Cardiac fibroblast (primary cell): ENCODE measurements at regions not wholly inside any gene's neighbourhood (a gene's known extent, or its start where the extent isn't known, plus 50 kb on each side); places are given as distances from the start of the nearest gene placed in this dataset.

Source experiments
- DNase-seq, 2 donors: peaks; one replicate each; pipeline versions ENCODE4 v3.0.0 to v3.0.0-alpha.2; 2010; ENCODE audit warnings: low read depth in 2 of 2
- H3K4me3 ChIP-seq, 2 donors: replicated peaks in 1 of 2; 1 replicate in 1 of 2; 2 replicates in 1 of 2; pipeline ENCODE4 v1.5.1; 2011; ENCODE audit warnings: low read depth in 2 of 2, low read length in 2 of 2, mild to moderate bottlenecking in 2 of 2, moderate library complexity in 1 of 2
- TF ChIP-seq, protein P1 (sequence below): IDR thresholded peaks from one replicate; pipeline ENCODE4 v1.5.1; 2011; ENCODE audit warnings: low read depth, mild to moderate bottlenecking, low read length, inconsistent platforms

DNA sequence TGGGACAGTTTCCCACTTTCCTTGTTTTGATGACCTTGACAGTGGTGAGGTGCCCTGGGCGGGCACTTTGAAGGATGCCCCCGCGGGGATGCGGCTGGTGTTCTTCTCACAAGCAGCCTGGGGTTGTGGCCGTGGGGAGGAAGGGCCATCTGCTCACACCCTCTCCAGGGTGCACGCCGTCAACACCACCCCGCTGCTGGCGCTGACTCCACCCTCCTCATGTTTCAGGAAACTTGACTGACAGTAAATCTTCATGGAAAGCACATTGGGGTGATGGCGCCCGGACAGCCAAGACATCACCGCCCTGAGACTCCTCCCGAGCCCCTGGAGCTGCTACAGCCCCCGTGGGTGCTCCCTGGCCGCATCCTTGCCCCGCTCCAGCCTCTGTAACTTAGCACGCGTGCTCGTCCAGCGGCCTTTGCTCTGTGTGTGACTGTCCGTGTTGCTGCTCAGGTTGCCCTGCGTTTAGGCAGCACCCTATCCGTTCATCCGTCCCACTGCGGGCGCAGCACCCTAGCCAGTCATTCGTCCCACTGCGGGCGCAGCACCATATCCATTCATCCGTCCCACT, 150.2 kb upstream of the C14orf180 start:
- TF ChIP-seq, protein P1, sequence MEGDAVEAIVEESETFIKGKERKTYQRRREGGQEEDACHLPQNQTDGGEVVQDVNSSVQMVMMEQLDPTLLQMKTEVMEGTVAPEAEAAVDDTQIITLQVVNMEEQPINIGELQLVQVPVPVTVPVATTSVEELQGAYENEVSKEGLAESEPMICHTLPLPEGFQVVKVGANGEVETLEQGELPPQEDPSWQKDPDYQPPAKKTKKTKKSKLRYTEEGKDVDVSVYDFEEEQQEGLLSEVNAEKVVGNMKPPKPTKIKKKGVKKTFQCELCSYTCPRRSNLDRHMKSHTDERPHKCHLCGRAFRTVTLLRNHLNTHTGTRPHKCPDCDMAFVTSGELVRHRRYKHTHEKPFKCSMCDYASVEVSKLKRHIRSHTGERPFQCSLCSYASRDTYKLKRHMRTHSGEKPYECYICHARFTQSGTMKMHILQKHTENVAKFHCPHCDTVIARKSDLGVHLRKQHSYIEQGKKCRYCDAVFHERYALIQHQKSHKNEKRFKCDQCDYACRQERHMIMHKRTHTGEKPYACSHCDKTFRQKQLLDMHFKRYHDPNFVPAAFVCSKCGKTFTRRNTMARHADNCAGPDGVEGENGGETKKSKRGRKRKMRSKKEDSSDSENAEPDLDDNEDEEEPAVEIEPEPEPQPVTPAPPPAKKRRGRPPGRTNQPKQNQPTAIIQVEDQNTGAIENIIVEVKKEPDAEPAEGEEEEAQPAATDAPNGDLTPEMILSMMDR = no peak
- no peak for DNase-seq
- H3K4me3 ChIP-seq = no peak overlapping the region

DNA sequence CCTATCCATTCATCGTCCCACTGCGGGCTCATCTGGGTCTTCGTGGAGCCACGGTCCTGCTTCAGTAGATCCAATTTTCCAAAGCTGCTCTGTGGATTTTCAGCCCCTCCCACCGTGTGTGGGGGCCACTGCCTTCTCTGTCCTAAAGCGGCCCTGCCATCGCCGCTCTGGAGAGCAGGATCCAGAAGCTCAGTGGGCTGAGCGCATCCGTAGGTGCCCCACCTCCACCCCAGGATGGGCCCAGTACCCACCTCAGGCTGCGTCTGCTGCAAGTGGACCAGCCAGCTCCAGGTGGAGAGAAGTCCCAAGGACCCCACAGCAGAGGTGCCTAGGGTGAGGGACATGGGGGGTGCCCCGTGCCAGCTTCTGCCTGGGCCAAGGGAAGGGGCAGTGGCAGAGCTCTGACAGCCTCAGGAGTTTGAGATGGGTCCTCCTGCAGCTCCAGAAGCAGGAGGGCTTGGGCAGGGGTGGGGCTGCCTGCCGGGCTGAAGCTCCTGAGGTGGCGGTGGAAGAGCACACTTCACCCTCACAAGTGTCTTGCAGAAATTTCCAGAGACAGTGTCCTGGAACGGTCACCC, 148.1 kb upstream of the C14orf180 start:
- no peak overlapping the region for H3K4me3 ChIP-seq
- no peak for DNase-seq
- TF ChIP-seq, protein P1 = no peak

DNA sequence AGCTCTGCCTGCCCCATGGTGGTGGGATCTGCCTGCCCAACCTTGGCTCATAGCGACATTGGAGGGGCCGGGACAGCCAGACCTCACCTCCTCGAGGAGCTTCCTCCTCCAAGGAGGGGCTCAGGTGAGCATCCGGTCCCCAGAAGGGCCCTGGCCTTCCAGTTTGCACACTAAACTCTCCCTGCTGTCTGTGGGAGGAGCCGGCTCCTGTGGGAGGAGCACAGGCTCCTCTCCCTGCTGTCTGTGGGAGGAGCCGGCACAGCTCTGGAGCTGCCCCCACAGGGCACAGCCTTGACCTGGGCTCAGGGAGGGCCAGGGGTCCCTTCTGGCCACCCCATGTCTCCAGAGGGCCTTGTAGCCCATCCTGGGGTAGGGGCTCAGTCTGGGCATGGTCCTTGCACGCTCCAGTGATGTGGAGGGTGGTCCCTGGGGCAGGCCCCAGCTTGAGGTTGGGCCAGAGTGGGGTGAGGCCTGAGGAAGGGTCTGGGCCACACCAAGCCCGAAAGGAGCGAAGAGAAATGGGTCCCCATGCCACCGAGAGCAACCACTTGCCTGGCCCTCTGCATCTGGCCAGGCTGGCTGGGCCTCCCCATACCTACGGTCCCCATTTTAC, 147.5 kb upstream of the C14orf180 start:
- no peak overlapping the region for H3K4me3 ChIP-seq
- TF ChIP-seq, protein P1 = no peak
- no peak for DNase-seq

DNA sequence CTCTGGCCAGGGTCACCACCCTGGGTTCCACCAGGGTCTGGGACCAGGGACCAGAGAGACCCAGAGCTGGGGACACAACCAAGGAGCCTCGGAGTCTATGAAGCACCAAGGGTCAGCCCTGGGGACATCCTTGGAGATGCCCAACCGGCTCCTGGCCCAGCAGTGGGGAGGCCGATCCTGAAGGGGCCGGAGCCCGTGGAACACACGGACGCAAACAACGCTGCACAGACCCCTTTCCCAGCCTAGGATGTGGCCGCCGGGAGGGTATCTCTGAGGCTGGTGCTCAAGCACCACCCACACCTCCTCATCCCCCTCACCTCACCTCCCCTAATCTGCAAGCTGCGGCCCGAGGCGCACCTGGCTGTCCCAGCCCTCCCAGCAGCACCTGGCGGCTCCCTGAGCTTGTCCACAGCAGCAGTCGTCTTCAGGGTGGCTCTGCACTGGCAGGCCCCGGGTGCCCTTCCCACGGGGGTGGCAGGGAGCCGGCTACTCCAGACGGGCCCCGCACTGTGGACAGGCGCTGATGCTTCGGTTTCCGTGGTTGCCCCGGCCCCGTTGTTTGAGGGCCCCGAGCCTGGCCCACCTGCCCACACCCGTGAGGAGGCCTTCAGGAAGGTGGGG, 146.8 kb upstream of the C14orf180 start:
- TF ChIP-seq, protein P1 = no peak
- no peak for DNase-seq
- H3K4me3 ChIP-seq = no peak overlapping the region

DNA sequence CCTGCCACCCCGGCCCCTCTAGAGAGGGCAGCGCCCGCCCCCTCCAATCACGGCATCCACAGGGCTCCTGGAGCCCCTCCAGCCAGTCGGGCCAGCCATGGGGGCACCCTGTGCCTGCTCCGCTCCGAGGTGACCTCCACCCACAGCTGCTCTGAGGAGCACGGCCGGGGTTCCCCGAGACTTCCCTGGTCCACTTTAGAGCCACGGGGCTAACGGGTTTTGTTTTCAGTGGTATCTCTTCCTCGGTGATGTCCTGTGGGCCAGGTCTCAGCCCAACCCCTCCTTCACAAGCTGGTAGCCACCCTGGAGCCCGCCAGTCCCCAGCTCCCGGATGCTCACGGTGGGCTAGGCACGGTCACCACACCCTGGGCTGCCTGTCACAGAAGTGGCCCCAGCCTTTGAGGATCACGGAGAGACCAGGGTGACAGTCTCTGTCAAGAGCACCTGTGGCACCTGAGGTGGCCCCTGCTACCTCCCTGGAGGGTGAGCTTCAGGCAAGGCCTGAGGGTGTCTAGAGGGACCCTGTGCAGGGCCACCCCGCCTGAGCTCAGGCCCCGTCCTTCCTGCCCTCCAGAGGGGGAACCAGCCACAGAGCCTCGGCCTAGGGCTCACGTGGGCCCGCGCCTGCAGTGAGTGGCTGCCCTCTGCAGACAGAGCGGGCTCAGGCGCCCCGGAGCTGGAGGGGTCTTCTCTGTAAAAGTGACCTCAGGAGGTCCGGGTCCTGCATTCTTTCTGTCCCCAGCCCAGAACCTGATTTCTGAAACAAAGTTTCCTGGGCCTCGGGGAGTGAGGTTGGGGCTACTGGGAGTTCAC, 146.0 kb upstream of the C14orf180 start:
- no peak for DNase-seq
- H3K4me3 ChIP-seq = no peak overlapping the region
- TF ChIP-seq, protein P1 = no peak

DNA sequence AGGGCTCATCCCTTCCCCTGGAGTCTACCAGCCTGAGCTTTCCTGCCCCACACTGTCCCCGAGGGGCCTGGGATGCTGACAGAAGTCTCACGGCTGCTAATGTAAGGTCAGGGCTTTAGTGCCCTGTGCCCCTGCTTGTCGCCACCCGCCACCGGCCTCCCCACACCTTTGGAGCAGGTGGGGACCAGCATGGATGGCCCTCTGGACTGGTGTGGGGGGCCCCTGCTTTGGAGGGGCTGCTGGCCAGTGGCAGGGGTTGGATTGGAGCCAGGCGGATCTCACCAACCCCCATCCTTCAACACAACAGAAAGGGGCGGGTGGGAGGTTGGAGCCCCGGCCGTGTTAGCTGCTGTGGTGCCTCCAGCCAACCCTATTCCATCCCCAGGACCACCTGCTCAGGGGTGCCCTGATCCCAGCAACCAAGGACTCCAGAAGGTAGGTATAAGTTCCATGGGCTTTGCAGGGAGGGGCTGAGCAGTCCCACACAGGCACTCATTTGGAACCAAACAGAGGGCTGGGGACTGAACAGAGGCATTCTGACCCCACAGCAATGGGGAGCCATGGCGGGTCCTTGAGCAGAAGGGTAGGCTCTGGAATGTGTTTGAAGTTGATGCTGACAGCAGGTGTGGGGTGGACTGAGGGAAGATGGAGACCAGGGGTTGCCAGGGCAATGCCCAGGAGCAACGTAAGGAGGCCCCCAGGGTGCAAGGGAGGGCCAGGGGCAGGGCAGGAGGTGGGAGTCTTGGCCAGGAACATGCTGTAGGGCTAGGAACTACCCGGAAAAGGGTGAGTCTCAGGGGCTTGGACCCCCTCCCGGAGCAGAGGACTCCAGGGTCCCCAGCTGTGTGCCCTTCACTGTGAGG, 145.1 kb upstream of the C14orf180 start:
- H3K4me3 ChIP-seq = no peak overlapping the region
- no peak for DNase-seq
- TF ChIP-seq, protein P1 = no peak
